ENCODE measurements at regions not wholly inside any gene's neighbourhood (a gene's known extent, or its start where the extent isn't known, plus 50 kb on each side); places are given as distances from the start of the nearest gene placed in this dataset.
A peak's percentile ranks its signal among the peaks of the same experiment; 100 is the strongest.

- no peaks in the 10 kb centered on the region for H3K9me3 ChIP-seq (ENCODE audit: insufficient read depth, low read depth, low read length)
- H3K9ac ChIP-seq (ENCODE audit: low read depth, low read length), result no peak overlapping the region
These were observed 51.4 kb downstream of the MARCHF4 start for GRCh38 chr2:216320852-216321251.

GRCh38 chr2:216319771-216320170 lies 52.5 kb downstream of the MARCHF4 start:
- Histone ChIP-seq H3K27me3 (ENCODE audit: insufficient read depth, low read length) (no peaks in the 10 kb centered on the region), H3K9me3 (ENCODE audit: insufficient read depth, low read depth, low read length) (no peaks in the 10 kb centered on the region), H3K27ac (ENCODE audit: low read length) (no peak overlapping the region), H3K36me3 (ENCODE audit: insufficient read depth, low read depth, low read length) (no peaks in the 10 kb centered on the region), H3K4me3 (ENCODE audit: low read length) (no peak overlapping the region), H3K9ac (ENCODE audit: low read depth, low read length) (no peak overlapping the region), H3K4me1 (ENCODE audit: insufficient read depth, low read length) (peaks cover 28% of the 10 kb centered on the region)

More at GRCh38 chr2:216320852-216321251, 51.4 kb downstream of the MARCHF4 start:
- Histone ChIP-seq H3K27me3 (ENCODE audit: insufficient read depth, low read length) (no peaks in the 10 kb centered on the region), H3K36me3 (ENCODE audit: insufficient read depth, low read depth, low read length) (no peaks in the 10 kb centered on the region), H3K27ac (ENCODE audit: low read length) (no peak overlapping the region), H3K4me3 (ENCODE audit: low read length) (no peak overlapping the region), H3K4me1 (ENCODE audit: insufficient read depth, low read length) (peaks cover 27% of the 10 kb centered on the region)

- H3K4me1 ChIP-seq (ENCODE audit: insufficient read depth, low read length), result peaks cover 28% of the 10 kb centered on the region
These were observed 53.8 kb downstream of the MARCHF4 start for GRCh38 chr2:216318521-216318874.

GRCh38 chr2:216317831-216318520 lies 54.3 kb downstream of the MARCHF4 start:
- H3K27me3 ChIP-seq (ENCODE audit: insufficient read depth, low read length), result no peaks in the 10 kb centered on the region
- H3K9ac ChIP-seq (ENCODE audit: low read depth, low read length), result no peak overlapping the region
- peaks cover 28% of the 10 kb centered on the region for H3K4me1 ChIP-seq (ENCODE audit: insufficient read depth, low read length)
- H3K9me3 ChIP-seq (ENCODE audit: insufficient read depth, low read depth, low read length), result no peaks in the 10 kb centered on the region
- no peaks in the 10 kb centered on the region for H3K36me3 ChIP-seq (ENCODE audit: insufficient read depth, low read depth, low read length)
- no peak overlapping the region for H3K27ac ChIP-seq (ENCODE audit: low read length)
- no peak overlapping the region for H3K4me3 ChIP-seq (ENCODE audit: low read length)

More at GRCh38 chr2:216318521-216318874, 53.8 kb downstream of the MARCHF4 start:
- Histone ChIP-seq H3K27ac (ENCODE audit: low read length) (no peak overlapping the region), H3K27me3 (ENCODE audit: insufficient read depth, low read length) (no peaks in the 10 kb centered on the region), H3K4me3 (ENCODE audit: low read length) (no peak overlapping the region), H3K9me3 (ENCODE audit: insufficient read depth, low read depth, low read length) (no peaks in the 10 kb centered on the region), H3K9ac (ENCODE audit: low read depth, low read length) (no peak overlapping the region), H3K36me3 (ENCODE audit: insufficient read depth, low read depth, low read length) (no peaks in the 10 kb centered on the region)

GRCh38 chr2:216316743-216317142 lies 55.5 kb downstream of the MARCHF4 start:
- no peaks in the 10 kb centered on the region for H3K27me3 ChIP-seq (ENCODE audit: insufficient read depth, low read length)
- H3K9me3 ChIP-seq (ENCODE audit: insufficient read depth, low read depth, low read length), result no peaks in the 10 kb centered on the region
- H3K27ac ChIP-seq (ENCODE audit: low read length), result no peak overlapping the region
- no peak overlapping the region for H3K9ac ChIP-seq (ENCODE audit: low read depth, low read length)
- H3K36me3 ChIP-seq (ENCODE audit: insufficient read depth, low read depth, low read length), result no peaks in the 10 kb centered on the region
- no peak overlapping the region for H3K4me3 ChIP-seq (ENCODE audit: low read length)
- peaks cover 28% of the 10 kb centered on the region for H3K4me1 ChIP-seq (ENCODE audit: insufficient read depth, low read length)

- no peak overlapping the region for H3K4me3 ChIP-seq (ENCODE audit: low read length)
- no peaks in the 10 kb centered on the region for H3K36me3 ChIP-seq (ENCODE audit: insufficient read depth, low read depth, low read length)
- peaks cover 28% of the 10 kb centered on the region for H3K4me1 ChIP-seq (ENCODE audit: insufficient read depth, low read length)
- no peak overlapping the region for H3K9ac ChIP-seq (ENCODE audit: low read depth, low read length)
- H3K27me3 ChIP-seq (ENCODE audit: insufficient read depth, low read length), result no peaks in the 10 kb centered on the region
- H3K27ac ChIP-seq (ENCODE audit: low read length), result no peak overlapping the region
- H3K9me3 ChIP-seq (ENCODE audit: insufficient read depth, low read depth, low read length), result no peaks in the 10 kb centered on the region
These were observed 56.3 kb downstream of the MARCHF4 start for GRCh38 chr2:216315802-216316603.

DNA sequence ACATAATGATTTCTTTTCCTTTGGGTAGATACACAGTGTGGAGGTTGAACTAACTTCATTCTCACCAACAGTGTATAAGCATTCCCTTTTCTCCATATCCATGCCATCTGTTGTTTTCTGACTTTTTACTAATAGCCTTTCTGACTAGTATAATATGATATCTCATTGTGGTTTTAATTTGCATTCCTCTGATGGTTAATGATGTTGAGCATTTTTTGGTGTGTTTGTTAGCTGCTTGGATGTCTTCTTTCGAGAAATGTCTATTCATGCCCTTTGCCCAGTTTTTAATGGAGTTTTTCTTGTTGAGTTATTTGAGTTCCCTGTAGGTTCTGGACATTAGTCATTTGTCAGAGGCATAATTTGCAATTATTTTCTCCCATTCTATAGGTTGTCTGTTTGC lies 59.8 kb downstream of the MARCHF4 start:
- Histone ChIP-seq H3K36me3 (ENCODE audit: insufficient read depth, low read depth, low read length) (no peaks in the 10 kb centered on the region), H3K9me3 (ENCODE audit: insufficient read depth, low read depth, low read length) (no peaks in the 10 kb centered on the region), H3K27me3 (ENCODE audit: insufficient read depth, low read length) (no peaks in the 10 kb centered on the region), H3K9ac (ENCODE audit: low read depth, low read length) (no peak overlapping the region), H3K4me3 (ENCODE audit: low read length) (no peak overlapping the region), H3K4me1 (ENCODE audit: insufficient read depth, low read length) (peaks cover 10% of the 10 kb centered on the region), H3K27ac (ENCODE audit: low read length) (no peak overlapping the region)

DNA sequence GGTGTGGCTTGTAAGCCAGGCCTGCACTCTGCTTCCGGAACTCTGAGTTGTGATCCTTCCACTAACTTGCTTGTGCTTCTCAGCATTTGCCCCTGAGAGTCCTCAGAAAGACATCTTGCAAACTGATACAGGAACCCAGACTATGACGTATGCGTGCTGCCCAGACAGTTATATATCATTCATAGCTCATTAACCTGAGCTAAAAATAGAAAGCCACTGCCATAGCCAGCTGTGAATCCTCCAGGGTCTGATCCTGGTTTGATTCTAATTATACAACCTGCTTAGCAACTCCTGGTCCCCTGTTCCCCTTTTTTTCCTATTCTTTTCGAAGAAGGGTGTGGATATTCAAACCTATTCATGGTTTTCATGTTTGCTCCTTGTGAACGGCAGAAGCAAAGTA lies 63.7 kb downstream of the MARCHF4 start:
- Histone ChIP-seq H3K4me1 (ENCODE audit: insufficient read depth, low read length) (peaks cover 4% of the 10 kb centered on the region; the same call in 1 of the 2 replicates), H3K27ac (ENCODE audit: low read length) (no peak overlapping the region), H3K36me3 (ENCODE audit: insufficient read depth, low read depth, low read length) (no peaks in the 10 kb centered on the region), H3K4me3 (ENCODE audit: low read length) (no peak overlapping the region), H3K9me3 (ENCODE audit: insufficient read depth, low read depth, low read length) (no peaks in the 10 kb centered on the region), H3K27me3 (ENCODE audit: insufficient read depth, low read length) (no peaks in the 10 kb centered on the region), H3K9ac (ENCODE audit: low read depth, low read length) (no peak overlapping the region)

- Histone ChIP-seq H3K36me3 (ENCODE audit: insufficient read depth, low read depth, low read length) (no peaks in the 10 kb centered on the region), H3K27ac (ENCODE audit: low read length) (no peak overlapping the region), H3K9ac (ENCODE audit: low read depth, low read length) (no peak overlapping the region), H3K4me1 (ENCODE audit: insufficient read depth, low read length) (peaks cover 4% of the 10 kb centered on the region; the same call in 1 of the 2 replicates), H3K4me3 (ENCODE audit: low read length) (no peak overlapping the region), H3K27me3 (ENCODE audit: insufficient read depth, low read length) (no peaks in the 10 kb centered on the region), H3K9me3 (ENCODE audit: insufficient read depth, low read depth, low read length) (no peaks in the 10 kb centered on the region)
These were observed 64.8 kb downstream of the MARCHF4 start for GRCh38 chr2:216307496-216307895.

DNA sequence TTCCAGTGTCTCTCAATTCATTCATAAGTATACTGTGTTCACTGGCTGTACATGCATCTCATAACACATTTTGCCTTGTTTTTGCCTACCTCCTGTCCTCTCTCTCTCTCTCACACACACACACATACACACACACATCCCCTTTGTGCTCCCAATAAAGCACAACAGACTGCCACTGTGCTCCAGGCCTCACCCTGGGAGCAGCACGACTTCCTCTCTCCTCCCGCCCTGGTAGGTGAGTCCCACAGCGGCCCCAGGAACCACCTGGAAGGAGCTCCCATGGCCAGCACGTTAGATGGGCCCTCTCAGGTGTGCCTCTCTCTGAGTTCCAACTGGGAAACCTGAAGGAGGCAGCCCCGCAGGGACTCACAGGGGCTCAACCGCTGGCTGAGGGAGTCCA lies 65.4 kb downstream of the MARCHF4 start:
- Histone ChIP-seq H3K9ac (ENCODE audit: low read depth, low read length) (0 out of 2 replicates have a peak overlapping the region, but pooled peaks have one; percentile 18), H3K27ac (ENCODE audit: low read length) (no peak overlapping the region), H3K4me1 (ENCODE audit: insufficient read depth, low read length) (peaks cover 4% of the 10 kb centered on the region; the same call in 1 of the 2 replicates), H3K27me3 (ENCODE audit: insufficient read depth, low read length) (no peaks in the 10 kb centered on the region), H3K9me3 (ENCODE audit: insufficient read depth, low read depth, low read length) (no peaks in the 10 kb centered on the region), H3K4me3 (ENCODE audit: low read length) (no peak overlapping the region), H3K36me3 (ENCODE audit: insufficient read depth, low read depth, low read length) (no peaks in the 10 kb centered on the region)

DNA sequence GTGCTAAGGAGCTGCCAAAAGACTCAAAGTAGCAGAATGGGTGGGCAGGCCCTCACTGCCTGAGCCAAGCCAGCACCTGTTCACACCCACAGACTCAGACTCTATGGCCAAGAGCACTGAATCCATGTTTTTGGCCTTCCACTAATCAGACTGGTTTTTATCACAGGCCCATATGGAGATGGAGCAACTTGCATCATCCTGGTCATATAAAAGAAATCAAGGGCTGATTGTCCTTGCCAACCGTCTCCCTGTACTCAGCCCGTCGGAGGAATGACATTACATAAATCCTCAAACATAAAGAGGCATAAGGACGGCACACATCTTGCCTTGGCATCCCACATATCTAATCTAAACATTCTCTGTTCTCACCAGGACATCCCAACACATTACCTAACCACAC lies 66.7 kb downstream of the MARCHF4 start:
- no peaks in the 10 kb centered on the region for H3K9me3 ChIP-seq (ENCODE audit: insufficient read depth, low read depth, low read length)
- H3K27ac ChIP-seq (ENCODE audit: low read length), result no peak overlapping the region
- no peak overlapping the region for H3K4me3 ChIP-seq (ENCODE audit: low read length)

More for the DNA sequence above, 66.7 kb downstream of the MARCHF4 start:
- Histone ChIP-seq H3K4me1 (ENCODE audit: insufficient read depth, low read length) (peaks cover 11% of the 10 kb centered on the region; the same call in 1 of the 2 replicates), H3K36me3 (ENCODE audit: insufficient read depth, low read depth, low read length) (no peaks in the 10 kb centered on the region), H3K27me3 (ENCODE audit: insufficient read depth, low read length) (no peaks in the 10 kb centered on the region), H3K9ac (ENCODE audit: low read depth, low read length) (no peak overlapping the region)
